ENCODE measurements at regions not wholly inside any gene's neighbourhood (a gene's known extent, or its start where the extent isn't known, plus 50 kb on each side); places are given as distances from the start of the nearest gene placed in this dataset.

DNA sequence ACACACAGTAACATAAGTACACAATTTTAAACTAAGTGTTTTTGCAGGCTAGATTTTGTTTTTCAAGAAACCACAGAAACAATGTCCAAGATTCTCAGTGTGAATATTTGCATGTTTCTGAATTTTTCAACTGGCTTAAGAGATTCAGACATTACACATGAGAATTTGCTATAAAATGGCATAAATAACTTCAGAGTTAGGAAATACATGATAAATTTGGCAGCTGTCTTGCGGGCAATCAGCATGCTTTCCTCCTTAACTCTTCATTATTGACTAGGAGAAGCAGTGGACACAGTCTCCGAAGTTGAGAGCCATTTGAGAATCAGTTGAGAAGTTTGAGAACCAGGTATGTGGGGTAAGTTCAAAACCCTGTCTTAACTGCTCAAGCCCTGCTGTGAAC, 625.6 kb upstream of the SGO1 start:
- no peak overlapping the region for H3K9ac ChIP-seq (ENCODE audit: insufficient read depth, low read length, poor library complexity, severe bottlenecking)
- peaks cover 0 to 7% of the 10 kb centered on the region in 2 donors for H3K9me3 ChIP-seq (replicated peaks in 1 of 2; ENCODE audit: control insufficient read depth in 1 of 2, insufficient read depth in 1 of 2, low read length in 2 of 2)
- WGBS (ENCODE audit: insufficient coverage): no CpG with 5 or more reads among the region's 2 CpGs
- Mint-ChIP-seq H3K4me1 (no peaks in the 10 kb centered on the region), H3K9me3 (peaks cover 0 to 13% (median 7%) of the 10 kb centered on the region in 7 donors), H3K4me3 (no peak overlapping the region), H3K27ac (no peak overlapping the region), H3K36me3 (no peaks in the 10 kb centered on the region), H3K27me3 (ENCODE audit: low read depth in 3 of 3) (no peaks in the 10 kb centered on the region)
- H3K27me3 ChIP-seq (ENCODE audit: control insufficient read depth in 2 of 2, insufficient read depth in 2 of 2, low read length in 2 of 2): no peaks in the 10 kb centered on the region
- H4K20me1 ChIP-seq (ENCODE audit: insufficient read depth, low read length): no peaks in the 10 kb centered on the region
- DNase-seq: no peak
- no peaks in the 10 kb centered on the region for H3K36me3 ChIP-seq (replicated peaks in 1 of 2; ENCODE audit: control insufficient read depth in 1 of 2, insufficient read depth in 2 of 2, low read length in 2 of 2)
- H3K27ac ChIP-seq (ENCODE audit: low read depth in 1 of 2, low read length in 2 of 2): no peak overlapping the region
- H3K4me2 ChIP-seq (replicated peaks; ENCODE audit: extremely low read depth, low read length, poor library complexity, severe bottlenecking): no peak overlapping the region
- H3K79me2 ChIP-seq (ENCODE audit: insufficient read depth, low read length): no peaks in the 10 kb centered on the region
- intact Hi-C loops (cut with micrococcal nuclease): no loop called here
- no peak overlapping the region for H2AFZ ChIP-seq (ENCODE audit: insufficient read depth, low read depth, low read length, poor library complexity, severe bottlenecking)
- H3K4me3 ChIP-seq (replicated peaks in 1 of 3; ENCODE audit: low read depth in 2 of 3, low read length in 3 of 3): no peak overlapping the region
- H3K4me1 ChIP-seq (ENCODE audit: control insufficient read depth in 1 of 2, insufficient read depth in 2 of 2, low read length in 2 of 2): no peaks in the 10 kb centered on the region
- TF ChIP-seq, protein P1, sequence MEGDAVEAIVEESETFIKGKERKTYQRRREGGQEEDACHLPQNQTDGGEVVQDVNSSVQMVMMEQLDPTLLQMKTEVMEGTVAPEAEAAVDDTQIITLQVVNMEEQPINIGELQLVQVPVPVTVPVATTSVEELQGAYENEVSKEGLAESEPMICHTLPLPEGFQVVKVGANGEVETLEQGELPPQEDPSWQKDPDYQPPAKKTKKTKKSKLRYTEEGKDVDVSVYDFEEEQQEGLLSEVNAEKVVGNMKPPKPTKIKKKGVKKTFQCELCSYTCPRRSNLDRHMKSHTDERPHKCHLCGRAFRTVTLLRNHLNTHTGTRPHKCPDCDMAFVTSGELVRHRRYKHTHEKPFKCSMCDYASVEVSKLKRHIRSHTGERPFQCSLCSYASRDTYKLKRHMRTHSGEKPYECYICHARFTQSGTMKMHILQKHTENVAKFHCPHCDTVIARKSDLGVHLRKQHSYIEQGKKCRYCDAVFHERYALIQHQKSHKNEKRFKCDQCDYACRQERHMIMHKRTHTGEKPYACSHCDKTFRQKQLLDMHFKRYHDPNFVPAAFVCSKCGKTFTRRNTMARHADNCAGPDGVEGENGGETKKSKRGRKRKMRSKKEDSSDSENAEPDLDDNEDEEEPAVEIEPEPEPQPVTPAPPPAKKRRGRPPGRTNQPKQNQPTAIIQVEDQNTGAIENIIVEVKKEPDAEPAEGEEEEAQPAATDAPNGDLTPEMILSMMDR (IDR thresholded peaks at IDR 0.05): no peak

DNA sequence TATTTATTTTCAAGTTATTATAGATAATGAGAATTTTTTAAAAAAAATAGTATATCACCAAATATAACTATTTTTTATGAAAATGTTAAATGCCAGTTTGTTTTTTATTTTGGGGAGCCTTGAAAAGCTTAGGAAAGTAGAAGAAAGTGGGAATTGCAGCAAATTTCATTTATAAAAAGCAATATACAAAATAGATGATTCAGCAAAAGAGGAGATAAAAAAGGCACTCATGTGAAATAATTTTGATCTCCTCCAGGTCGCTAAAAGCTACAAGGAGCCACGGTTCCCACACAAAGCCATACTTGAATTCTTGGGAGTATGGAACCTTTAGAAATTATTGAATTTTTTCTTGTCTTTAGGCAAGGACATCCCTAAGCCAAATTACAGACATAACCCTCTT, 625.0 kb upstream of the SGO1 start:
- Histone ChIP-seq H3K79me2 (ENCODE audit: insufficient read depth, low read length) (no peaks in the 10 kb centered on the region), H3K4me3 (replicated peaks in 1 of 3; ENCODE audit: low read depth in 2 of 3, low read length in 3 of 3) (no peak overlapping the region), H3K4me1 (ENCODE audit: control insufficient read depth in 1 of 2, insufficient read depth in 2 of 2, low read length in 2 of 2) (no peaks in the 10 kb centered on the region), H2AFZ (ENCODE audit: insufficient read depth, low read depth, low read length, poor library complexity, severe bottlenecking) (no peak overlapping the region), H4K20me1 (ENCODE audit: insufficient read depth, low read length) (no peaks in the 10 kb centered on the region), H3K9me3 (replicated peaks in 1 of 2; ENCODE audit: control insufficient read depth in 1 of 2, insufficient read depth in 1 of 2, low read length in 2 of 2) (peaks cover 0 to 7% of the 10 kb centered on the region in 2 donors), H3K4me2 (replicated peaks; ENCODE audit: extremely low read depth, low read length, poor library complexity, severe bottlenecking) (no peak overlapping the region), H3K27me3 (ENCODE audit: control insufficient read depth in 2 of 2, insufficient read depth in 2 of 2, low read length in 2 of 2) (no peaks in the 10 kb centered on the region), H3K27ac (ENCODE audit: low read depth in 1 of 2, low read length in 2 of 2) (no peak overlapping the region), H3K9ac (ENCODE audit: insufficient read depth, low read length, poor library complexity, severe bottlenecking) (no peak overlapping the region), H3K36me3 (replicated peaks in 1 of 2; ENCODE audit: control insufficient read depth in 1 of 2, insufficient read depth in 2 of 2, low read length in 2 of 2) (no peaks in the 10 kb centered on the region)
- Mint-ChIP-seq H3K36me3 (no peaks in the 10 kb centered on the region), H3K9me3 (peaks cover 0 to 12% (median 7%) of the 10 kb centered on the region in 7 donors), H3K27ac (no peak overlapping the region), H3K27me3 (ENCODE audit: low read depth in 3 of 3) (no peaks in the 10 kb centered on the region), H3K4me1 (no peaks in the 10 kb centered on the region), H3K4me3 (no peak overlapping the region)
- WGBS (ENCODE audit: insufficient coverage): no CpG with 5 or more reads among the region's 2 CpGs
- no peak for DNase-seq
- intact Hi-C loops (cut with micrococcal nuclease): no loop called here
- TF ChIP-seq, protein P1 (IDR thresholded peaks at IDR 0.05): no peak

Data from CD14-positive monocyte (primary cell).